HG02938 (cell line): ENCODE measurements at regions not wholly inside any gene's neighbourhood (a gene's known extent, or its start where the extent isn't known, plus 50 kb on each side); places are given as distances from the start of the nearest gene placed in this dataset.

Experiments used
- ATAC-seq: cut with Tn5 transposase; IDR thresholded peaks from one replicate; pipeline ENCODE4 v1.9.1; 2021; ENCODE audit warnings: mild to moderate bottlenecking, moderate library complexity; ENCODE audit not compliant: unreplicated experiment

- ATAC-seq: peak; percentile 47
These were observed 291.5 kb upstream of the SRRM4 start for GRCh38 chr12:118689793-118690192.

DNA sequence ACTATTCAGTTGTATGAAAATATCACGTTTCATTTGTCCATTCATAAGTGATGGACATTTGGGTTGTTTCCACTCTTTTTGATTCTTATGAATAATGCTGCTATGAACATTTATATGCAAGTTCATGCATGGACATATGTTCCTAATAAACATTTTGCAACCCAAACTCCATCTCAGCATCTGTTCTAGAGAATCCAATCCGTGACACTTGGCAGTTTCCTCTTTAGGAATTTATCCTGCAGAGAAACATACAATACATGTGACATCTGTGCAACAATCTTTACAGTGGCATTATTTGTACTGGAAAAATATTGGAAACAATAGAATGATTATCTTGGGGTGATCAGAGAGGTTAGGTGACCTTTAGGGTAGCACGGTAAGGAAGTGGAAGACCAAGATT lies 290.8 kb upstream of the SRRM4 start:
- ATAC-seq: no peak

DNA sequence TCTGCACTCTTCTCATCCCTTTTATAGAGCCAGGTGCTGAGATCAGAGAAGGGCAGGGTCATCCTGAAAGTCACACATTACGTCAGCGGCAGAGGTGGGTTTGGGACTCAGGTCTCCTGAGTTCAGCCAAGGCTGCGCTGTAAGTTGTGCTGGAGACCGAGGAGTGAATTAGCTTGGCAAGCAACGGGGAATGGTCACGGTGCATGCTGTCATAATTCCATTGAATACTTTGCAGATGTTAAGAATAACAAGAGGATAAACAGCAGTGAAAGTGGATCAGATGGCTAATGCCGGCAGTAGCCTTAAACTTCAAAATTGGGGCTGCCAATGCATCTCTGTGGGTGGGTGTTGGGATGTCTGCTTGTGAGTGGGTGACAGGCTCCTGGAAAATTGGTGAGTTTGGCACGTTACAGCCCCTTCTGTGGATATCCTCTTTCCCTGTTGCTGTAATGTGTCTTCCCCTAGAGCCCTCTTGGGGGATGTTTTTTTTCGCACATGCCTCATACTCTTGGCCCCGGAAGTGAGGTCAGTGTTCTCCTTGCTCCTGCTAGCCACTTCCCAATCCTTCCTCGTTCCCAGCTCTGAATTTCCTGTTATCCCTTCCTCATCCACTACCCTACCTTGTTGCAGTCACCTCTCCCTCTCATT lies 287.1 kb upstream of the SRRM4 start:
- ATAC-seq: no peak

DNA sequence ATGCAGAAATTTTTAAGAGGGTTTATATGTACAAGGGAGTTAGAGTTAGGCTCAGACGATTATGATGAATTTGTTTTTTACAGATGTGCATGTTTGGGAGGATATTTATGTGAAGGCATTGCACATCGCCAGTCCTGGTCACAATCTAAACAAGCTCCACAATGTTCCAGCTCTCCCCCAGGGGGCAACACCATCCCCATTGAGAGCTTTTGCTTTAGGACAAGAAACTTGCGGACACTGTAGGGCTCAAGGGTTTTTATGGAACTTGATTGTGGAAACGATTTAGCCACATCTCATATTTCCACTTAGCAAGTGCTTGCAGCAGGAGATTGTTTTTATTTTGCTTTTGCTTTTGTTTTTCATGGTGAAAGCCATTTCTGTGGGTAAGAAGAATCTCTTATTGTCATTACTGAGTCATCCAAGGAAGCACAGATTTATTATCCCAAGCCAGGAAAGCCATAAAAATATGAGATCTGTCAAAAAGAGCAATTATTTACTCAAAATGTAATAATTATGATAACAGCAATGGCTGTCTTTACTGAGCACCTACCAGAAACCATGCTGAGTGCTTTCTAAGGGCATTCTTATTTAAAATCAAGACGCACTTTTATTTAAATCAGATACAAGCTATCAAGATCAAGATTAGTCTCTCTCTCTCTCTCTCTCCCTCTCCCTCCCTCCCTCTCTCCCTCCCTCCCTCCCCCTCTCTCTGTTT lies 276.7 kb upstream of the SRRM4 start:
- ATAC-seq: no peak

DNA sequence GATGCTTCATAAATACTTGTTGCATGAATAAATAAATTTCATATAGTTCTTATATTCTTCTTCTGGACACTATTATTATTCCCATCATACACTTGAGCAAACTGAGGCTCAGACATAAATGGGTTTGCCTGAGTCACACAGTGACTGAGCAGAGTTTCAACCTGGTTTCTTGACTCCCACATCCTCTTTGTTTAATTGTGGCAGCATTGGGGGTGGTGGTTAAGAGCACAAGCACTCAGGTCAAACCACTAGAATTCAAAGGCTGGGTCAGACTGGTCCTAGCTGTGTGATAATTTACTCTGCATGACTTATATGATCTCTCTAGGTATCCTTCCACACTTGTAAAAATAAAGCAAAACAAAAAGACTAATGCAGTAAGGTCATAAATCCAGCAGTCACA lies 274.9 kb upstream of the SRRM4 start:
- no peak for ATAC-seq

DNA sequence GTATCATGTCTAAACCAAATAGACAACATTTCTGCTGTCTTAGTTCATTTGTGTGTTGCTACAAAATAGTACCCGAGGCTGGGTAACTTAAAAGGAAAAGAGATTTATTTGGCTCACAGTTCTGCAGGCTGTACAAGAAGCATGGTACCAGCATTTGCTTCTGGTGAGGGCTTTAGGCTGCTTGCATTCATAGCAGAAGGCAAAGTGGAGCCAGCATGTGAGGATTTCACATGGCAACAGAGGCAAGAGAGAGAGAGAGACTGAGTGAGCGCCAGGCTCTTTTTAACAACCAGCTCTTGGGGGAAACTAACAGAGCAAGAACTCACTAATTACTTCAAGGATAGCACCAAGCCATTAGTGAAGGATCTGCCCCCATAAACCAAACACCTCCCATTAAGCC lies 271.4 kb upstream of the SRRM4 start:
- ATAC-seq: no peak

- ATAC-seq: no peak
These were observed 270.2 kb upstream of the SRRM4 start for GRCh38 chr12:118711185-118711584.

- peak; percentile 71 for ATAC-seq
These were observed 267.3 kb upstream of the SRRM4 start for GRCh38 chr12:118714051-118714460.

- no peak for ATAC-seq
These were observed 266.8 kb upstream of the SRRM4 start for GRCh38 chr12:118714500-118714899.

DNA sequence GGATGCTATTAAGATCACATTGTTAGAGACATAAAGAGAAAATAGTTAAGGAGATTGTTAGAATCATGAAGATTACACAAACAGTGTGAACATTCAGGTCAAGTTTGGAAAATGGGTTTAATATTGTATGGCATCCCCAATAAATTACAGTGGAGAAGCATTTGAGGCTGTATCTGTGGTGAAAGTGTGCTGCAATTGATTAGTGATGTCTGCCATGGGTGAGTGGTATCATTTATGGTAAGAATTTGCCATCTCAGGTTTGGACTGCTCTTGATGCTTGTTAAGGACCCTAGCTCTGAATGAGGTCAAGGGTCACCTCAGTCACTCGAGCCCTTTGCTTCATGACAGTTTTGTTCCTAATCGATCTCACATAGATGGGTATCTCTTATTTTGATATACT lies 265.7 kb upstream of the SRRM4 start:
- ATAC-seq: no peak

DNA sequence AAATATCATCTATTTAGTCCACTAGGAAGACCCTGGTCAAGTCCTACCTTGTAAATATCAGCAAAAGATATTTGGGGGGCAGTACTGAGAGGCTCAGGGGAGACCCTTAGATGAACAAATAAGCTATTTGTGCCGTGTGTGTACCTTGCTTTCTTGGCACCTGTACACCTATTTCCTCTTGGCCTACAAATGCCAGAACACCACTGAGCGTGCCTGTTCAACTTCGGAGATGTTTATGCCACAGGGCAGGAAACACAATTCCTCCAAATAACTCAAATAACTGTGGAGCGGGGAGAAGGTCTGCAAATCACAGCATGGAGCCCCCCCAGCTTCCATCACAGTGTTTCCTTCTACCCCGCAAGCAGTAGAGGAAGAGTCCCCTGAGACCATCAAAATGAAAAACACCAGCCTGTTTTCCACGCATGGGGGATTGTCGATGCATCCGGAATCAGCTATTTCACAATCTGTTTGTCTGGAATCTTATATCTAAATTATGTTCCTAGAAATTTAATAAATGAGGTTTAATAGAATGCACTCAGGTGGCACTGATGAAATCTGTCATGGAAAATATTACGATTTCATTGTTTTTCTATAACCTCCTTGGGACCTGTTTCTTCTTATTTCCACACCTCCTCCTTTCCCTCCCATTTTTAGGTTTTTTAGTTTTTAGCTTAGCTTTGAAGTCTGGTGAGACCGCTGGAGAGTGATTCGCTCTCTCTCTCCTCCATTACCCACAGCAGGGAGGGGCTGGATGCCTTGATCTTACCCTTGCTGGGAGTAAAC lies 254.0 kb upstream of the SRRM4 start:
- no peak for ATAC-seq

DNA sequence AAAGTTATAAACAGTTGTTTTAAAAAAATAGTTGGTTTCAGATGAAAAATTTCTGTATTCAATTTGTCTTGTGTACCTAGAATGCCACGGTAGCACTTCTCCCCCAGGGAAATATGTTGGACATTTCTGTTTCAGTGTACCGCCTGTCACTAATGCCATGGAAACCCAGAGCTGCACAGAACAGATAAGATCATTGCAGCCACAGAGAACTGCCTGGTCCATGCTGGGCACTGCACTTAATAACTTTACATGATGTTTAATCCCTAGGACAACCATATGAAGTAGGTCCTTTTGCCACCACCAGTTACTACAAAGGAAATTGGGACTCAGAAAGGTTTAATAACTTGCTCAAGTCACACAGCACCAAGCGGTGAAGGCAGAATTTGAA lies 253.4 kb upstream of the SRRM4 start:
- ATAC-seq: no peak

- ATAC-seq: no peak
These were observed 247.1 kb upstream of the SRRM4 start for GRCh38 chr12:118734266-118734665.

GRCh38 chr12:118737985-118738540 lies 243.3 kb upstream of the SRRM4 start:
- no peak for ATAC-seq

- no peak for ATAC-seq
These were observed 240.1 kb upstream of the SRRM4 start for GRCh38 chr12:118741194-118741593.

GRCh38 chr12:118742431-118742830 lies 238.9 kb upstream of the SRRM4 start:
- ATAC-seq: no peak

- ATAC-seq: no peak
These were observed 237.2 kb upstream of the SRRM4 start for GRCh38 chr12:118743896-118744700.

DNA sequence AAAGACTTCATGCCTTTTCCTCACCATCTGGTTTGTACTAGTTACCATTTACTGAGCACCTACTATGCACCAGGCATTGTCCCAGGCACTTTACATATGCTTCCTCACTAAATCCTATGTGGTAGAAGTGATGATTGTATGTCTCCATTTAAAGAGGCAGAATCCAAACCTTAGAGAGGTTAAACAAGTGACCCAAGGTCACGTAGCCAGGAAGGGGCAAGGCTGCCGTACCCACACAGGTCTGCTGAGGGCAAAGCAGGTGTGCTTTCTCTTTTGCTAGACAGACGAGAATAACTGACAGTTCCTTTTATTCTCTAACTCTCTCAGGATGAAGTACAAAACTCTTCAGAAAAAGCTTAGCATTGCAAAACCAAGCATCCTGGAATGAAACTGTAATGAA lies 235.2 kb upstream of the SRRM4 start:
- no peak for ATAC-seq

DNA sequence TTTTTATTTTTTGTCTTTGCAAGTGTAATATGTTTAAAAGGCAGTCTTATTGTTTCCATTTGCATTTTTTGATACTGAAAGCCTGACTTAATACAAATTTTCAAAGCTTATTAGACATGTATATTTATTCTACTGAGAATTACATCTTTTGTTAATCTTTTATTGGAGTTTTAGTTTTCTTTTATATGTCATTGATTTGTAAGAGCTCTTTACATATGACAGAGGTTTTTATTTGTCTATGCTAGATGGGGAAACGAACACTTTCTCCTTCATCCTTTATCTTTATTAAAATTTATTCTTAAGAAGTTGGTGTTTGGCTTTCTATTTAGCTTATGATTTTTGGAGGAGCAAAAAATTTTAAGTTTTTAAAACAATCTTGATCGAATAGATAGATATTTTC lies 234.4 kb upstream of the SRRM4 start:
- ATAC-seq: no peak

- no peak for ATAC-seq
These were observed 233.6 kb upstream of the SRRM4 start for GRCh38 chr12:118747771-118748170.
